ENCODE measurements at regions not wholly inside any gene's neighbourhood (a gene's known extent, or its start where the extent isn't known, plus 50 kb on each side); places are given as distances from the start of the nearest gene placed in this dataset.

- Histone ChIP-seq H2BK15ac (ENCODE audit: low read depth, low read length) (no peak overlapping the region), H2BK120ac (ENCODE audit: low read depth, low read length) (no peak overlapping the region), H3K4me2 (ENCODE audit: low read depth, low read length) (no peak overlapping the region), H3K23ac (ENCODE audit: low read depth, low read length) (no peak overlapping the region), H3K9me1 (ENCODE audit: insufficient read depth, low read length) (0 out of 2 replicates have a peak, but pooled peaks cover 8% of the 10 kb centered on the region), H3K14ac (replicated peaks; ENCODE audit: low read depth, low read length) (no peak overlapping the region), H3K27ac (ENCODE audit: insufficient read depth, low read length) (no peak overlapping the region), H4K91ac (ENCODE audit: insufficient read depth, low read depth, low read length) (no peak overlapping the region), H2AK5ac (ENCODE audit: low read depth, low read length) (no peak overlapping the region), H3K79me1 (ENCODE audit: low read depth in 1 of 2, low read length in 2 of 2) (no peaks in the 10 kb centered on the region), H4K5ac (ENCODE audit: low read depth, low read length) (no peak overlapping the region), H4K20me1 (ENCODE audit: insufficient read depth, low read length) (no peaks in the 10 kb centered on the region), H2AK9ac (replicated peaks; ENCODE audit: low read depth, low read length, poor library complexity) (no peak overlapping the region), H2BK20ac (ENCODE audit: low read depth, low read length) (no peak overlapping the region), H3K4me3 (ENCODE audit: insufficient read depth, low read depth, low read length) (no peak overlapping the region), H3K27me3 (ENCODE audit: control insufficient read depth, insufficient read depth, low read length) (peaks cover 22% of the 10 kb centered on the region), H2BK5ac (ENCODE audit: low read depth, low read length, poor library complexity, severe bottlenecking) (no peak overlapping the region), H3K4me1 (ENCODE audit: control insufficient read depth, insufficient read depth, low read length) (no peaks in the 10 kb centered on the region), H3K9ac (ENCODE audit: low read depth, low read length) (no peak overlapping the region), H2AFZ (replicated peaks; ENCODE audit: low read length, poor library complexity) (no peak overlapping the region), H4K8ac (ENCODE audit: low read depth in 2 of 2, low read length in 2 of 2) (no peak overlapping the region), H3K56ac (ENCODE audit: extremely low read depth, insufficient read depth, low read length) (no peak overlapping the region), H3K36me3 (ENCODE audit: control insufficient read depth, insufficient read depth, low read length) (no peaks in the 10 kb centered on the region), H3K18ac (ENCODE audit: low read depth, low read length) (no peak overlapping the region), H3K4ac (ENCODE audit: low read depth, low read length) (no peak overlapping the region), H3K9me3 (ENCODE audit: control insufficient read depth, insufficient read depth, low read length) (no peaks in the 10 kb centered on the region)
- WGBS, 2 experiments (ENCODE audit: extremely low coverage in 2 of 2, insufficient read length in 1 of 2) = 91% methylated on average over 4 of the region's 8 CpGs; no CpG with 5 or more reads in 1 of the 2 experiments
- no peak for DNase-seq
- intact Hi-C loops (cut with micrococcal nuclease) (no loop called here), dilution Hi-C loops (cut with HindIII; ENCODE audit: low sequenced_read_pairs, unreplicated experiment) (no loop called here), in situ Hi-C loops (cut with MboI; ENCODE audit: low sequenced_read_pairs) (no loop called here)
- no TSS peak for BruUV-seq (replicated peaks)
- ATAC-seq (ENCODE audit: low read depth) = no peak
- ChIA-PET CTCF (no interaction called here), POLR2A (ENCODE audit: unreplicated experiment) (no interaction called here)
- no peak for TF ChIP-seq USF2 (IDR thresholded peaks at IDR 0.05; ENCODE audit: low read depth, low read length)
Measured at GRCh38 chr17:37838276-37838675, 85.9 kb upstream of the TBC1D3K start.
